GM10266 (cell line): ENCODE measurements at regions not wholly inside any gene's neighbourhood (a gene's known extent, or its start where the extent isn't known, plus 50 kb on each side); places are given as distances from the start of the nearest gene placed in this dataset.
"Not testable (repeated sequence)": the region's sequence is repeated elsewhere in the genome, so short reads cannot be mapped to it uniquely, and the experiment has no call there.

ENCODE experiments used
- DNase-seq: peaks from one replicate; pipeline ENCODE4 v3.0.0; 2012; ENCODE audit errors: extremely low spot score
- TF ChIP-seq, protein P1 (sequence below): IDR thresholded peaks from 2 replicates; pipeline ENCODE4 v1.5.1; 2012; ENCODE audit warnings: mild to moderate bottlenecking, low read depth; ENCODE audit not compliant: control insufficient read depth, insufficient read depth; ENCODE audit errors: missing control alignments

GRCh38 chr12:131507881-131508280 lies 203.0 kb upstream of the SFSWAP start:
- no peak for DNase-seq
- TF ChIP-seq, protein P1, sequence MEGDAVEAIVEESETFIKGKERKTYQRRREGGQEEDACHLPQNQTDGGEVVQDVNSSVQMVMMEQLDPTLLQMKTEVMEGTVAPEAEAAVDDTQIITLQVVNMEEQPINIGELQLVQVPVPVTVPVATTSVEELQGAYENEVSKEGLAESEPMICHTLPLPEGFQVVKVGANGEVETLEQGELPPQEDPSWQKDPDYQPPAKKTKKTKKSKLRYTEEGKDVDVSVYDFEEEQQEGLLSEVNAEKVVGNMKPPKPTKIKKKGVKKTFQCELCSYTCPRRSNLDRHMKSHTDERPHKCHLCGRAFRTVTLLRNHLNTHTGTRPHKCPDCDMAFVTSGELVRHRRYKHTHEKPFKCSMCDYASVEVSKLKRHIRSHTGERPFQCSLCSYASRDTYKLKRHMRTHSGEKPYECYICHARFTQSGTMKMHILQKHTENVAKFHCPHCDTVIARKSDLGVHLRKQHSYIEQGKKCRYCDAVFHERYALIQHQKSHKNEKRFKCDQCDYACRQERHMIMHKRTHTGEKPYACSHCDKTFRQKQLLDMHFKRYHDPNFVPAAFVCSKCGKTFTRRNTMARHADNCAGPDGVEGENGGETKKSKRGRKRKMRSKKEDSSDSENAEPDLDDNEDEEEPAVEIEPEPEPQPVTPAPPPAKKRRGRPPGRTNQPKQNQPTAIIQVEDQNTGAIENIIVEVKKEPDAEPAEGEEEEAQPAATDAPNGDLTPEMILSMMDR = no peak

- TF ChIP-seq, protein P1 = no peak
- DNase-seq = no peak
These were observed 201.2 kb upstream of the SFSWAP start for GRCh38 chr12:131509701-131510100.

- TF ChIP-seq, protein P1 = no peak
- no peak for DNase-seq
These were observed 200.5 kb upstream of the SFSWAP start for GRCh38 chr12:131510431-131510830.

DNA sequence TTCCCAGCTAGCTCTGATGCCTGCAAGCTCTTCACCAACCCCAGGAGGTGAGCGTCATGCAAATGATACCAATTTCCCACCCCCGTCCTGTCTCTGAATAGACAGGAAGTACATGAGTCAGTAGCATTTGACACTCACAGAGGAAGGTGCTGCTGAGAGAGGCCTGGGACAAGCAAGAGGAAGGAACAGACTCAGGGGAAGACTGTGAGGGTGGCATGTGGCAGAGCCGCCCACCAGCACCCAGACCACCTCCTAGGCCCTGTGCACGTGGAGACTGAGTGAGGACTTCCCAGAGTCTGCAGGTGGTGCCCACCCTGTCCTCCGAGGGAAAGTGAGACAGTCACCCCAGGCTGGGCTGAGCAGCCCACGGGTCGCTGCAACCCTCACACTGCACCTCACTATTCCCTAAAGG lies 199.5 kb upstream of the SFSWAP start:
- TF ChIP-seq, protein P1 = no peak
- peak; percentile 85 for DNase-seq

DNA sequence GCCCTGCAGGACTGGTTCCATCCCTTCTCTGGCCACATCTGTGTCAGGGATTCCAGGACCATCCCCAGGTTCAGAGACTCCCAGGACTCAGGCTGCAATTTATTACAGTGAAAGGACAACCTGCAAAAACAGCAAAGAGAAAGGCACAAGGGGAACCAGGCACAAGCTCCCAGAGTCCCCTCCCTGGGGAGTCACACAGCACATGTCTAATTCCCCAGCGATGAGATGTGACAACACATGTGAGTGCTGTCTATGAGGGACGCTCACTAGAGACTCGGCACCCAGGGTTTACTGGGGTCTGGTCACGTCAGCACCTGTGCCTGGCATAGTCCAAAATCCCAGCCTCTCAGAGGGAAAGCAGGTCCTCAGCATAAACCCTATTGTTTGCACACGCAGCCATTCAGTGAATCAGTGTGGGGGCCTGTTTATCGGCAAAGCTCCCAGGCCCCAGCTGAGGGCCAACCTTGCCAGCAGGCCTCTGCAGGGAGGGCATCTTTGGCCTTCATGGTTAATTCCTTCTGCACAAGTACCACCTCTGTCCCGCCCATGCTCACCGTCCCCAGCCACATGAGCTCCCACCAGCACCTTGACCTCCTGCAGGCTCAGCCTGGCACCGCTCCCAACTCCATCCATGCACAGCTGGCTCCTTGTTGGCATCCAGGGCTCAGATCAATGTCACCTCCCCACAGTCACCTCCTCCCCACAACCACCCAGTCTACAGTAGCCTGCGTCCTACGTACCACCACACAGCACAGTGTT lies 198.9 kb upstream of the SFSWAP start:
- TF ChIP-seq, protein P1 = no peak
- no peak for DNase-seq

- no peak for DNase-seq
- TF ChIP-seq, protein P1 = no peak
These were observed 197.3 kb upstream of the SFSWAP start for GRCh38 chr12:131513606-131514005.

GRCh38 chr12:131520553-131520952 lies 190.3 kb upstream of the SFSWAP start:
- not testable (repeated sequence) for DNase-seq
